HEK293 (cell line): ENCODE measurements at regions not wholly inside any gene's neighbourhood (a gene's known extent, or its start where the extent isn't known, plus 50 kb on each side); places are given as distances from the start of the nearest gene placed in this dataset.
A peak's percentile ranks its signal among the peaks of the same experiment; 100 is the strongest.

Experiments used
- CTCF ChIA-PET: fragments of 350-600 bp; formaldehyde crosslinking; extraction: SDS; loops from one replicate; lab custom pipeline; 2021; ENCODE audit warnings: antibody characterized with exemption; lab: Yijun Ruan, JAX
- POLR2A ChIA-PET: fragments of 300-600 bp; formaldehyde crosslinking; extraction: SDS; loops from one replicate; lab custom pipeline; 2020; ENCODE audit warnings: antibody characterized with exemption, inconsistent platforms; lab: Yijun Ruan, JAX
- H3K27ac ChIP-seq: fragments of 200-500 bp; sonication (Bioruptor generic); 2 replicates; pipeline ENCODE4 v1.5.1; 2014; ENCODE audit warnings: low read depth, low read length, control low read depth, inconsistent platforms; ENCODE audit errors: extremely low read depth
- H3K36me3 ChIP-seq, 2 experiments: fragments of 200-500 bp in 1 of 2; sonication (Bioruptor generic) in 1 of 2; 1 replicate in 1 of 2; 2 replicates in 1 of 2; pipeline ENCODE4 v1.5.1; 2014 to 2017; ENCODE audit warnings: inconsistent platforms in 2 of 2, low read length in 2 of 2; ENCODE audit not compliant: control insufficient read depth in 2 of 2, insufficient read depth in 1 of 2
- H3K4me1 ChIP-seq: fragments of 200-500 bp; sonication (Bioruptor generic); 2 replicates; pipeline ENCODE4 v1.5.1; 2014; ENCODE audit warnings: mild to moderate bottlenecking, low read length, inconsistent platforms; ENCODE audit not compliant: control insufficient read depth, insufficient read depth
- H3K4me3 ChIP-seq: 2 replicates; pipeline ENCODE4 v1.5.1; 2011; ENCODE audit warnings: low read depth, mild to moderate bottlenecking, control low read depth, low read length, moderate library complexity
- H3K9me3 ChIP-seq: fragments of 200-500 bp; sonication (Bioruptor generic); 2 replicates; pipeline ENCODE4 v1.5.1; 2014; ENCODE audit warnings: low read depth, low read length, inconsistent platforms; ENCODE audit not compliant: control insufficient read depth, insufficient read depth
- GFI1B ChIP-seq: fragments of 450-650 bp; formaldehyde crosslinking; IDR thresholded peaks from 2 replicates; pipeline ENCODE4 v1.5.1; 2016; ENCODE audit warnings: missing biosample characterization, missing genetic modification characterization
- KLF1 ChIP-seq: fragments of 450-650 bp; formaldehyde crosslinking; IDR thresholded peaks from 2 replicates; pipeline ENCODE4 v1.5.1; 2016; ENCODE audit warnings: missing biosample characterization, missing genetic modification characterization
- PRDM4 ChIP-seq: fragments of 450-650 bp; formaldehyde crosslinking; IDR thresholded peaks from 2 replicates; pipeline ENCODE4 v1.5.1; 2017; ENCODE audit warnings: missing biosample characterization, missing genetic modification characterization
- SP7 ChIP-seq: fragments of 450-650 bp; formaldehyde crosslinking; IDR thresholded peaks from 2 replicates; pipeline ENCODE4 v1.5.1; 2016; ENCODE audit warnings: missing biosample characterization, missing genetic modification characterization
- YY2 ChIP-seq: fragments of 450-650 bp; formaldehyde crosslinking; IDR thresholded peaks from 2 replicates; pipeline ENCODE4 v1.5.1; 2016; ENCODE audit warnings: missing biosample characterization, missing genetic modification characterization
- ZBTB26 ChIP-seq: fragments of 450-650 bp; formaldehyde crosslinking; optimal IDR thresholded peaks from 2 replicates; pipeline ENCODE3; 2016; ENCODE audit warnings: missing biosample characterization, mild to moderate bottlenecking, missing genetic modification characterization
- ZBTB8A ChIP-seq: fragments of 450-650 bp; formaldehyde crosslinking; IDR thresholded peaks from 2 replicates; pipeline ENCODE4 v1.5.1; 2016; ENCODE audit warnings: missing biosample characterization, missing genetic modification characterization
- ZEB2 ChIP-seq: fragments of 450-650 bp; formaldehyde crosslinking; IDR thresholded peaks from 2 replicates; pipeline ENCODE4 v1.5.1; 2016; ENCODE audit warnings: missing biosample characterization, missing genetic modification characterization
- ZFP37 ChIP-seq: fragments of 450-650 bp; formaldehyde crosslinking; IDR thresholded peaks from 2 replicates; pipeline ENCODE4 v1.5.1; 2016; ENCODE audit warnings: missing biosample characterization, missing genetic modification characterization
- ZIC2 ChIP-seq: fragments of 450-650 bp; formaldehyde crosslinking; IDR thresholded peaks from 2 replicates; pipeline ENCODE4 v1.5.1; 2016; ENCODE audit warnings: missing biosample characterization, missing genetic modification characterization
- ZNF16 ChIP-seq: fragments of 450-650 bp; formaldehyde crosslinking; IDR thresholded peaks from 2 replicates; pipeline ENCODE4 v1.5.1; 2016; ENCODE audit warnings: low read depth, missing biosample characterization, missing genetic modification characterization
- ZNF175 ChIP-seq: fragments of 450-650 bp; formaldehyde crosslinking; IDR thresholded peaks from 2 replicates; pipeline ENCODE4 v1.5.1; 2016; ENCODE audit warnings: missing biosample characterization, missing genetic modification characterization
- ZNF335 ChIP-seq: fragments of 450-650 bp; formaldehyde crosslinking; conservative IDR thresholded peaks from 2 replicates; pipeline ENCODE4 v1.5.1; 2016; ENCODE audit warnings: missing biosample characterization, missing genetic modification characterization
- ZNF366 ChIP-seq: fragments of 450-650 bp; formaldehyde crosslinking; conservative IDR thresholded peaks from 2 replicates; pipeline ENCODE4 v1.5.1; 2016; ENCODE audit warnings: missing biosample characterization, missing genetic modification characterization
- ZNF398 ChIP-seq: fragments of 450-650 bp; formaldehyde crosslinking; IDR thresholded peaks from 2 replicates; pipeline ENCODE4 v1.5.1; 2017; ENCODE audit warnings: missing biosample characterization, missing genetic modification characterization
- ZNF473 ChIP-seq: fragments of 450-650 bp; formaldehyde crosslinking; IDR thresholded peaks from 2 replicates; pipeline ENCODE4 v1.5.1; 2017; ENCODE audit warnings: missing biosample characterization, missing genetic modification characterization
- ZNF544 ChIP-seq: fragments of 450-650 bp; formaldehyde crosslinking; IDR thresholded peaks from 2 replicates; pipeline ENCODE4 v1.5.0; 2017; ENCODE audit warnings: missing biosample characterization, missing genetic modification characterization
- ZXDB ChIP-seq: fragments of 450-650 bp; formaldehyde crosslinking; IDR thresholded peaks from 2 replicates; pipeline ENCODE4 v1.5.1; 2016; ENCODE audit warnings: missing biosample characterization, missing genetic modification characterization
- TF ChIP-seq, protein P1 (sequence below): fragments of 450-650 bp; formaldehyde crosslinking; IDR thresholded peaks from 2 replicates; pipeline ENCODE4 v1.5.1; 2016; ENCODE audit warnings: missing biosample characterization, missing genetic modification characterization
- TF ChIP-seq, protein P2 (sequence below): fragments of 450-650 bp; formaldehyde crosslinking; IDR thresholded peaks from 2 replicates; pipeline ENCODE4 v1.5.1; 2016; ENCODE audit warnings: missing biosample characterization, missing genetic modification characterization
- TF ChIP-seq, protein P3 (sequence below): fragments of 450-650 bp; formaldehyde crosslinking; IDR thresholded peaks from 2 replicates; pipeline ENCODE4 v1.5.0; 2017; ENCODE audit warnings: missing biosample characterization, missing genetic modification characterization, borderline replicate concordance
- TF ChIP-seq, protein P4 (sequence below): fragments of 450-650 bp; formaldehyde crosslinking; IDR thresholded peaks from 2 replicates; pipeline ENCODE4 v1.5.1; 2017; ENCODE audit warnings: missing biosample characterization, missing genetic modification characterization
- TF ChIP-seq, protein P5 (sequence below): fragments of 450-650 bp; formaldehyde crosslinking; IDR thresholded peaks from 2 replicates; pipeline ENCODE4 v1.5.1; 2016; ENCODE audit warnings: missing biosample characterization, missing genetic modification characterization

DNA sequence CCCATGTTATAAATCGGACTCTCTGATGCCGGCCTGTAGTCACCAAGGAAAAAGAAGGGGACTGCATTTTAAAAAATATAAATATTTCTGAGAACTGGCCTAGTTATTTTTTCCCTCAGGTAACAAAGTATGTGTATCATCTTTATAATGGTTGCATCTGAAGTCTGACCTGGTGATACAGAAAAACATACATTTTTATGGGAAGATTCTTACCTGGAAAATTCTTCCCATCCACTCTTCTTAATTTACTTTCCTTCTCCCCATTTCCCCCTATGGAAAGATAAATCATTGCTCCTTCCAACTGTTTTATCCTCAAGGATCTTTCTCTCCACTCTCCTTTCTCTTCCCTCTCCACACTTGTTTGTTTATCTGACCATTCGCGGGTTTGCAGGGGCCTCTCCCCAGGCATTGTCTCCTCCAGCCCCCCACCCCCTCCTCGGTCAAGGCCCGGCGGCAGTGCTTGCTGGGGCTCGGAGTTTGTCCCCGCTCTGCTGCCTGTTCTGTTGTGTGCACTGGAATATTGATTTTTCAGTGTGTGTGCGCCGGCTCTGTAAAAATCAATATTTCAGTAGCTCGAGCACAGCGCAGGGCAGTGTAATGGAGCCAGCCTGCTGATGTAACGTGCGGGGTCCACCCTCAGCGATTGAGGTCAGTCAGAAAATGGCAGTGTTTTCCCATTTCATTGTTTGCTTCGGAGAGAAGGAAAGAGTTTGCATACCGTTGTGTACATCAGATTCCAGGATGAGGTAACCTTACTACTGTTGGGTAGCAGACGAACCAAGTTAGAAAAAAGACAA, 199.5 kb upstream of the NFE2L3 start:
- H3K27ac ChIP-seq = no peak overlapping the region
- ChIA-PET CTCF (no interaction called here), POLR2A (no interaction called here)
- no peak overlapping the region for H3K4me3 ChIP-seq
- peaks cover 16% of the 10 kb centered on the region; the same call in 1 of the 2 replicates for H3K4me1 ChIP-seq
- H3K36me3 ChIP-seq = no peaks in the 10 kb centered on the region
- no peaks in the 10 kb centered on the region for H3K9me3 ChIP-seq
- peak; percentile 8; the same call in 1 of the 2 replicates for TF ChIP-seq PRDM4 (tag by site-specific recombination)
- TF ChIP-seq, protein P1, sequence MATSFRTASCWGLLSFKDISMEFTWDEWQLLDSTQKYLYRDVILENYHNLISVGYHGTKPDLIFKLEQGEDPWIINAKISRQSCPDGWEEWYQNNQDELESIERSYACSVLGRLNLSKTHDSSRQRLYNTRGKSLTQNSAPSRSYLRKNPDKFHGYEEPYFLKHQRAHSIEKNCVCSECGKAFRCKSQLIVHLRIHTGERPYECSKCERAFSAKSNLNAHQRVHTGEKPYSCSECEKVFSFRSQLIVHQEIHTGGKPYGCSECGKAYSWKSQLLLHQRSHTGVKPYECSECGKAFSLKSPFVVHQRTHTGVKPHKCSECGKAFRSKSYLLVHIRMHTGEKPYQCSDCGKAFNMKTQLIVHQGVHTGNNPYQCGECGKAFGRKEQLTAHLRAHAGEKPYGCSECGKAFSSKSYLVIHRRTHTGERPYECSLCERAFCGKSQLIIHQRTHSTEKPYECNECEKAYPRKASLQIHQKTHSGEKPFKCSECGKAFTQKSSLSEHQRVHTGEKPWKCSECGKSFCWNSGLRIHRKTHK = no peak
- peak; percentile 79 for TF ChIP-seq SP7 (tag by site-specific recombination)
- peak; percentile 69 for TF ChIP-seq ZNF335 (tag by site-specific recombination)
- no peak for TF ChIP-seq GFI1B
- TF ChIP-seq ZBTB8A = 0 out of 2 replicates have a peak, but pooled peaks have one; percentile 10
- TF ChIP-seq, protein P2, sequence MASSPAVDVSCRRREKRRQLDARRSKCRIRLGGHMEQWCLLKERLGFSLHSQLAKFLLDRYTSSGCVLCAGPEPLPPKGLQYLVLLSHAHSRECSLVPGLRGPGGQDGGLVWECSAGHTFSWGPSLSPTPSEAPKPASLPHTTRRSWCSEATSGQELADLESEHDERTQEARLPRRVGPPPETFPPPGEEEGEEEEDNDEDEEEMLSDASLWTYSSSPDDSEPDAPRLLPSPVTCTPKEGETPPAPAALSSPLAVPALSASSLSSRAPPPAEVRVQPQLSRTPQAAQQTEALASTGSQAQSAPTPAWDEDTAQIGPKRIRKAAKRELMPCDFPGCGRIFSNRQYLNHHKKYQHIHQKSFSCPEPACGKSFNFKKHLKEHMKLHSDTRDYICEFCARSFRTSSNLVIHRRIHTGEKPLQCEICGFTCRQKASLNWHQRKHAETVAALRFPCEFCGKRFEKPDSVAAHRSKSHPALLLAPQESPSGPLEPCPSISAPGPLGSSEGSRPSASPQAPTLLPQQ (tag by site-specific recombination) = peak; percentile 99
- peak; percentile 57; the same call in 1 of the 2 replicates for TF ChIP-seq ZXDB (tag by site-specific recombination)
- TF ChIP-seq, protein P3, sequence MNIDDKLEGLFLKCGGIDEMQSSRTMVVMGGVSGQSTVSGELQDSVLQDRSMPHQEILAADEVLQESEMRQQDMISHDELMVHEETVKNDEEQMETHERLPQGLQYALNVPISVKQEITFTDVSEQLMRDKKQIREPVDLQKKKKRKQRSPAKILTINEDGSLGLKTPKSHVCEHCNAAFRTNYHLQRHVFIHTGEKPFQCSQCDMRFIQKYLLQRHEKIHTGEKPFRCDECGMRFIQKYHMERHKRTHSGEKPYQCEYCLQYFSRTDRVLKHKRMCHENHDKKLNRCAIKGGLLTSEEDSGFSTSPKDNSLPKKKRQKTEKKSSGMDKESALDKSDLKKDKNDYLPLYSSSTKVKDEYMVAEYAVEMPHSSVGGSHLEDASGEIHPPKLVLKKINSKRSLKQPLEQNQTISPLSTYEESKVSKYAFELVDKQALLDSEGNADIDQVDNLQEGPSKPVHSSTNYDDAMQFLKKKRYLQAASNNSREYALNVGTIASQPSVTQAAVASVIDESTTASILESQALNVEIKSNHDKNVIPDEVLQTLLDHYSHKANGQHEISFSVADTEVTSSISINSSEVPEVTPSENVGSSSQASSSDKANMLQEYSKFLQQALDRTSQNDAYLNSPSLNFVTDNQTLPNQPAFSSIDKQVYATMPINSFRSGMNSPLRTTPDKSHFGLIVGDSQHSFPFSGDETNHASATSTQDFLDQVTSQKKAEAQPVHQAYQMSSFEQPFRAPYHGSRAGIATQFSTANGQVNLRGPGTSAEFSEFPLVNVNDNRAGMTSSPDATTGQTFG = no peak
- TF ChIP-seq ZFP37 (tag by site-specific recombination) = no peak
- peak; percentile 57 for TF ChIP-seq ZIC2 (tag by site-specific recombination)
- peak; percentile 42; the same call in 1 of the 2 replicates for TF ChIP-seq ZNF366 (tag by site-specific recombination)
- TF ChIP-seq ZNF473 (tag by site-specific recombination) = no peak
- TF ChIP-seq ZBTB26 (tag by site-specific recombination) = peak; percentile 52
- TF ChIP-seq ZNF16 (tag by site-specific recombination) = no peak
- 0 out of 2 replicates have a peak, but pooled peaks have one; percentile 44 for TF ChIP-seq YY2
- TF ChIP-seq, protein P4, sequence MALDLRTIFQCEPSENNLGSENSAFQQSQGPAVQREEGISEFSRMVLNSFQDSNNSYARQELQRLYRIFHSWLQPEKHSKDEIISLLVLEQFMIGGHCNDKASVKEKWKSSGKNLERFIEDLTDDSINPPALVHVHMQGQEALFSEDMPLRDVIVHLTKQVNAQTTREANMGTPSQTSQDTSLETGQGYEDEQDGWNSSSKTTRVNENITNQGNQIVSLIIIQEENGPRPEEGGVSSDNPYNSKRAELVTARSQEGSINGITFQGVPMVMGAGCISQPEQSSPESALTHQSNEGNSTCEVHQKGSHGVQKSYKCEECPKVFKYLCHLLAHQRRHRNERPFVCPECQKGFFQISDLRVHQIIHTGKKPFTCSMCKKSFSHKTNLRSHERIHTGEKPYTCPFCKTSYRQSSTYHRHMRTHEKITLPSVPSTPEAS (tag by site-specific recombination) = peak; percentile 96
- TF ChIP-seq ZNF544 (tag by site-specific recombination) = no peak
- no peak for TF ChIP-seq KLF1
- TF ChIP-seq, protein P5, sequence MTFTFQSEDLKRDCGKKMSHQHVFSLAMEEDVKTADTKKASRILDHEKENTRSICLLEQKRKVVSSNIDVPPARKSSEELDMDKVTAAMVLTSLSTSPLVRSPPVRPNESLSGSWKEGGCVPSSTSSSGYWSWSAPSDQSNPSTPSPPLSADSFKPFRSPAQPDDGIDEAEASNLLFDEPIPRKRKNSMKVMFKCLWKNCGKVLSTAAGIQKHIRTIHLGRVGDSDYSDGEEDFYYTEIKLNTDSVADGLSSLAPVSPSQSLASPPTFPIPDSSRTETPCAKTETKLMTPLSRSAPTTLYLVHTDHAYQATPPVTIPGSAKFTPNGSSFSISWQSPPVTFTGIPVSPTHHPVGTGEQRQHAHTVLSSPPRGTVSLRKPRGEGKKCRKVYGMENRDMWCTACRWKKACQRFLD (tag by site-specific recombination) = no peak
- TF ChIP-seq ZEB2 = peak; percentile 29; the same call in 1 of the 2 replicates
- TF ChIP-seq ZNF398 (tag by site-specific recombination) = peak; percentile 71; the same call in 1 of the 2 replicates
- no peak for TF ChIP-seq ZNF175
